Muscle layer of colon (tissue), 2 donors: ENCODE measurements at regions not wholly inside any gene's neighbourhood (a gene's known extent, or its start where the extent isn't known, plus 50 kb on each side); places are given as distances from the start of the nearest gene placed in this dataset.

ENCODE experiments used
- H3K27ac ChIP-seq: one replicate; pipeline ENCODE4 v1.7.0; 2013; ENCODE audit warnings: low read depth, mild to moderate bottlenecking, low read length, moderate library complexity
- H3K27me3 ChIP-seq, 2 donors: one replicate each; pipeline ENCODE4 v1.7.0; 2013; ENCODE audit warnings: low read length in 2 of 2, mild to moderate bottlenecking in 2 of 2; ENCODE audit not compliant: insufficient read depth in 2 of 2, control insufficient read depth in 1 of 2
- H3K36me3 ChIP-seq: one replicate; pipeline ENCODE4 v1.7.0; 2013; ENCODE audit warnings: mild to moderate bottlenecking, low read length; ENCODE audit not compliant: insufficient read depth
- H3K4me1 ChIP-seq: one replicate; pipeline ENCODE4 v1.7.0; 2013; ENCODE audit warnings: mild to moderate bottlenecking, low read length; ENCODE audit not compliant: insufficient read depth
- H3K4me3 ChIP-seq, 2 donors: one replicate each; pipeline ENCODE4 v1.7.0; 2013; ENCODE audit warnings: low read length in 2 of 2, low read depth in 1 of 2, mild to moderate bottlenecking in 1 of 2, moderate library complexity in 1 of 2
- H3K9ac ChIP-seq: one replicate; pipeline ENCODE4 v1.7.0; 2013; ENCODE audit warnings: low read length
- H3K9me3 ChIP-seq: one replicate; pipeline ENCODE4 v1.7.0; 2013; ENCODE audit warnings: mild to moderate bottlenecking, low read length
- donor health status: abdominal sarcoma.
- donor health status: Adenocarcinoma of cecum.

DNA sequence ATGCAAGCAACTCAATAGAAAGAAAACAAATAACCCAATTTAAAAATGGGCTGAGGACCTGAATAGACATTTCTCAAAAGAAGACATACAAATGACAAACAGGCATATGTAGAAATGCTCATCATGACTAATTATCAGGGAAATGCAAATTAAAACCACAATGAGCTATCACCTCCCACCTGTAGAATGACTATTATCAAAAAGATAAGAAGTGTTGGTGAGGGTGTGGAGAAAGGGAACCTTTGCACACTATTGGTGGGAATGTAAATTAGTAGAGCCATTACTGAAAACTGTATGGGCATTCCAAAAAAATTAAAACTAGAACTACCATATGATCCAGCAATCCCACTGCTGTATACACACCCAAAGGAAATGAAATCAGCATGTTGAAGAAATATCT is 212.2 kb downstream of the SUCLA2 start:
- Histone ChIP-seq H3K9ac (no peak overlapping the region), H3K4me1 (no peaks in the 10 kb centered on the region), H3K36me3 (no peaks in the 10 kb centered on the region), H3K9me3 (no peaks in the 10 kb centered on the region), H3K4me3 (no peak overlapping the region), H3K27me3 (no peaks in the 10 kb centered on the region), H3K27ac (no peak overlapping the region)

DNA sequence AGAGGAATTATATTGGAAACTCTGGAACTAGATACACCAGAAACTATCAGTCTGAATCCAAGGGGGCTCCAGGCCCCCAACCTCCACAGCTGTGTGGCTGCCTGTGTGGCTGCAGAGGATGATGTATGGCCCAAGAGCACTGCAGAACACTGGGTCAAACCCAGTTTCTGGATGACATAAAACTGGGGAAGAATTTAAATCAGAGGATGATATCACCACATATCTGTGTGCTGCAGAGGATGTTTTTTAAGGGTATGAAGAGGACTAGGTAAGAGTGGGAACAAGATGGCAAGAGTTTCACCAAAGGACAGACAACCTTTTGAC is 226.4 kb downstream of the SUCLA2 start:
- H3K9ac ChIP-seq = no peak overlapping the region
- no peaks in the 10 kb centered on the region for H3K4me1 ChIP-seq
- no peaks in the 10 kb centered on the region for H3K9me3 ChIP-seq
- no peaks in the 10 kb centered on the region for H3K36me3 ChIP-seq
- H3K4me3 ChIP-seq = no peak overlapping the region
- no peak overlapping the region for H3K27ac ChIP-seq
- H3K27me3 ChIP-seq = no peaks in the 10 kb centered on the region

DNA sequence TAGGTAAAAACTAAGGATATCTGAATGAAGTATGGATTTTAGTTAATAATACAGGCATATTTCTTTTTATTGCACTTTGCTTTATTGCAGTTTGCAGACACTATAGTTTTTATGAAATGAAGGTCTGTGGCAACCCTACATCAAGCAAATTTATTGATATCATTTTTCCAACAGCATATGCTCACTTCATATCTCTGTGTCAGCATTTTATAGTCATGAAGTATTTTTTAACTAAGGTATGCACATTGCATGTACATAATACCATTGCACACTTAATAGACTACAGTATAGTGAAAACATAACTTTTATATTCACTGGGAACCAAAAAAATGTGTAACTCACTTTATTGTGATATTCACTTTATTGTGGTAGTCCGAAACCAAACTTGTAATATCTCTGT is 236.3 kb downstream of the SUCLA2 start:
- Histone ChIP-seq H3K4me1 (no peaks in the 10 kb centered on the region), H3K9me3 (no peaks in the 10 kb centered on the region), H3K9ac (no peak overlapping the region), H3K36me3 (no peaks in the 10 kb centered on the region), H3K4me3 (no peak overlapping the region), H3K27ac (no peak overlapping the region), H3K27me3 (no peaks in the 10 kb centered on the region)

DNA sequence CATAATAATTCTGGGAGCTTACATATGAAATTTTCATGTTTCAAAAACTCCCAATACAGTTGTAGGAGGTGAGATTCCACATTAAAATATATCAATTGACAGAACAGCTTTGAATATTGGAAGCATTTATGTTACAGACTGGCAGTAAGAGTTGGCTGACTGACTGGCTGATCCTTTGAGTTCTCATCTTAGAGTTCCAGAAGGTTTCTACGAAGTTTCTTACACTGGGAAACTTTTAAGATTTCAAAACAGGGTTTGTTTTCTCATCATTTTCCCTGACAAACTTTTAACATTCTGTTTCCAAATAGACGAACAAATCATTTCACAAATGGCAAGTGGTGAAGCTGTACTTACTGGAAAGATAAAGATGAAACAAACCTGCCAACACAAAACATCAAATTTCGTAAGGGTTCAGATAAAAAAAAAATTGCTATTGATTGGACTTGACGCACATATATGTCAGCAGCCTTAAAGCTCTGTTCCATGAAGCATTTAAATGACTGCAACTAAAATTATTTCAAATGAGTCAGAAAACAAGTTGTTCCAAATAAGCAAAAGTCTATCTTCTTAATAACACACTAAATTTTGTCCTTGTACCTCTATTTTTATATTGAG is 243.5 kb downstream of the SUCLA2 start:
- Histone ChIP-seq H3K27ac (no peak overlapping the region), H3K4me1 (no peaks in the 10 kb centered on the region), H3K4me3 (no peak overlapping the region), H3K27me3 (no peaks in the 10 kb centered on the region), H3K9me3 (no peaks in the 10 kb centered on the region), H3K9ac (no peak overlapping the region), H3K36me3 (no peaks in the 10 kb centered on the region)

DNA sequence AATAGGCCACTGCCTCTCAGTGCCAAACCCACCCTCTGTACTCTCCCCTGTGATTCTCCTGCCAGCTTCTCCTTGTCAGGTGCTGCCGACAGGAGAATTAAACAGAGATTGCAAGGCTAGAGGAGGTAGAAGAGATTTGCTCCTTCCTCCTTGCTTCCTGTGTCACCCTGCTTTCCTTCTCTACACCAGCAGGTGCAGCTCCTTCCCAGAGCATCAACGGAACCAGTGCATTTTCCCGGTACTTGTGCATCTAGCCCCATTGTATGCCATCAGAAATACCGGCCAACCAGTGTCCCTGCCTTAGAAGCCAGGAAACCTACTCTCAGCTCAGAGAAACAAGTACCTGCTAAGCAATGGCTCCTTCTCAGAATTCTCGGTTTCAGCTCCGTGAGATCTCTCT is 253.2 kb downstream of the SUCLA2 start:
- no peaks in the 10 kb centered on the region for H3K36me3 ChIP-seq
- H3K9ac ChIP-seq = no peak overlapping the region
- no peaks in the 10 kb centered on the region for H3K4me1 ChIP-seq
- H3K27me3 ChIP-seq = no peaks in the 10 kb centered on the region
- H3K4me3 ChIP-seq = no peak overlapping the region
- no peak overlapping the region for H3K27ac ChIP-seq
- H3K9me3 ChIP-seq = no peaks in the 10 kb centered on the region

DNA sequence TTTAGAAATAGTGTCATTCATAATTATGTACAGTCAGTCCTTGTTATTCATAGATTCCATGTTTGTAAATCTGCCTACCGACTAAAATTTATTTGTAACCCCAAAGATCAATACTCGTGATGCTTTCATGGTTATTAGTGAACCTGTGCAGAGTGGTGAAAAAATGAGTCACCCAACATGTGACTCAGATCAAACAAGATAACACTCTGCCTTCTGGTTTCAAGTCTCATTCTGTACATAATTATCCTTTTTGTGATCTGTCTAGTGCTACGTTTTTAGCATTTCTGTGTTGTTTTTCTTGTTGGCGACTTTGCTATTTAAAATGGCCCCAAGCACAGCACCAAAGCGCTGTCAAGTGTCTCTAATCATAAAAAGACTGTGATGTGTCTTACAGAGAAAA is 274.7 kb downstream of the SUCLA2 start:
- no peaks in the 10 kb centered on the region for H3K4me1 ChIP-seq
- no peak overlapping the region for H3K9ac ChIP-seq
- no peaks in the 10 kb centered on the region for H3K36me3 ChIP-seq
- H3K4me3 ChIP-seq = no peak overlapping the region
- no peaks in the 10 kb centered on the region for H3K9me3 ChIP-seq
- H3K27me3 ChIP-seq = no peaks in the 10 kb centered on the region
- H3K27ac ChIP-seq = no peak overlapping the region

DNA sequence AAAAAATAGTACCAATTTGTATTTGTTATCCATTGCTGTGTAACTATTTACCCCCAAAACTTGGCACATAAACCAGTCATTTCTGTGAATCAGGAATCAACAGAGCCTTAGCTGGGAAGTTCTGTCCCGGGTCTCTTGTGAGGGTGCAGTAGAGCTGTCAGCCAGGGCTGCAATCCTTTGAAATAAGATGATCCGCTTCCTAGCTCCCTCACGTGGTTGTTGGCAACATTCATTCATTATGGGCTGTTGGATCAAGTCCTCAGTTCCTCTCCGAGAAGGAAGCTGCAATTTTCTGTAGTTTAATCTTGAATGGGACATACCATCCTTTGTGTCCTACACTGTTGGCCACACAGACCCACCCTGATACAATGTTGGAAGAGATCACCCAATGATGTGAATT is 277.2 kb downstream of the SUCLA2 start:
- Histone ChIP-seq H3K27me3 (no peaks in the 10 kb centered on the region), H3K9me3 (no peaks in the 10 kb centered on the region), H3K4me3 (no peak overlapping the region), H3K4me1 (no peaks in the 10 kb centered on the region), H3K36me3 (no peaks in the 10 kb centered on the region), H3K27ac (no peak overlapping the region), H3K9ac (no peak overlapping the region)

DNA sequence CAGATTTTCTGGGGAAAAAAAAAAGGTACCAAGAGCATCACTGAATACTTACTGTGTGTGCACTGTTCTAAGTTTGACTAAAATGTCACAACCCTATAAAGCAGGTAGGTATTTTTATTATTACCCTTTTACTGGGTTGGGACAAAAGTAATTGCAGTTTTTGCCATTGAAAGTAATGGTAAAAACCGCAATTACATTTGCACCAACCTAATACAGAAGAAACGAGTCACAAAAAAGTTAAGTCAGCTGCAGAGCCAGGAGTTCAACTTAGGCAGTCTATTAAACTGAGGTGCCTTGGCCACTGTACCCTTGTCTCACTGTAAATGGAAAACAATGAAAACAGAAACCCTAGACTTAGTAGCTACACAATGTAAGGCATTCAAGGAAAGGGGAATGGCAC is 281.9 kb downstream of the SUCLA2 start:
- no peak overlapping the region for H3K27ac ChIP-seq
- H3K4me1 ChIP-seq = no peaks in the 10 kb centered on the region
- H3K9ac ChIP-seq = no peak overlapping the region
- no peak overlapping the region for H3K4me3 ChIP-seq
- no peaks in the 10 kb centered on the region for H3K36me3 ChIP-seq
- H3K27me3 ChIP-seq = no peaks in the 10 kb centered on the region
- H3K9me3 ChIP-seq = no peaks in the 10 kb centered on the region

DNA sequence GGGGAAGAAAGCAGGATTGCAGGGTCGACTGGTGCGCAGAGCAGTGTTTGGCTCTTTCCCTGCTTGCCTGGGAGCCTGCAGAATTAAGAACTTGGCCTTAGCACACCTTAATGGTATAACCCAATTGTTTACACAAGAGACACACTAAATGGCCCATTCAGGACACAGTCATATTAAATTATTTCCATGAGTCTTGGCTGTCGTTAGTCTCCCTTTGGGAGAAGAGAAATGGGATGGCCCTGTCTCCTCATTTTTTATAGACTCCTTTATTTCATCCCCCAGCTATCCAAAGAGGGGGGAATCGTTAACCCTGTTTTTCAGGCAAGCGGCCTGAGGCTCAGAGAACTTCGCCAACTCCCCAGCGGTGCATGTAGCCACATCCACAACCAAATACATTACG is 282.5 kb downstream of the SUCLA2 start:
- Histone ChIP-seq H3K9ac (no peak overlapping the region), H3K27me3 (no peaks in the 10 kb centered on the region), H3K4me1 (no peaks in the 10 kb centered on the region), H3K36me3 (no peaks in the 10 kb centered on the region), H3K9me3 (no peaks in the 10 kb centered on the region), H3K4me3 (no peak overlapping the region), H3K27ac (no peak overlapping the region)

DNA sequence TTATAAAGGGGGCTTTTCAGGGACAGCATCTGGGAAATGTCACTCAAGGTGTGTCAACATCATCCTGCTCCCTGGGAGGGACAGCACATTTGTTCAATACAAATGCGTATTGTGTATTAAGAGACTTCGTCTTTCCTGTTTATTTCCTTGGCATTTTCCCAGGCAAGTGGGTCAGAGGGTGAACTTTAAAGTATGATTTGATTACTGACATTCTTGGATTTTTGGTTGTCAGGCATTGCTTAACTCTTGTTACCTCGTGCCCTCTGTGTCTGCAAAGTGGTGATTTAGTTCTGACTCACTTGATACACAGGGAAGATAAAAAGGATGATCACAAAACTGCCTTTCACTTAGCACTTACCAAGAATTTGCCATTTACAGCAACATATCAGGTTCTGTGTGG is 292.7 kb downstream of the SUCLA2 start:
- Histone ChIP-seq H3K4me1 (no peaks in the 10 kb centered on the region), H3K9ac (no peak overlapping the region), H3K27me3 (no peaks in the 10 kb centered on the region), H3K4me3 (no peak overlapping the region), H3K36me3 (no peaks in the 10 kb centered on the region), H3K27ac (no peak overlapping the region), H3K9me3 (no peaks in the 10 kb centered on the region)

DNA sequence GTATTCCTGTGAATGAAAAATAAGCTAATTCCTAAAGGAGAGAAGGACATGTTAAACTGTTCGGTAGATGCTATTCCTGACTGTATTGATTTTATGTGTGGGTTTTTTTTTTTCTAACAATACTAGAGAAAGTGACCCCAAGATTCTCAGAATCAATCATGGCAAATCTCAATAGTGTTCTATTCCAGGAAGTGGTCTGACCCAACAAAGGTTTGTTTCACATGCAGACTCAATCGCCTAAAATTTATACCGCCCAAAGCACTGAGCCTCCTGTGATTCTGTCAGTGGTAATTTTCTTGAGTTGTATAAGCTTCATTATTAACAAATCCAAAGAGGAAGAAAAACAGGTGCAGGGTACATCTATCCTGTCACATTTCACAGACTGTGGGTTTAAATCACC is 293.7 kb downstream of the SUCLA2 start:
- H3K4me1 ChIP-seq = no peaks in the 10 kb centered on the region
- no peak overlapping the region for H3K27ac ChIP-seq
- H3K4me3 ChIP-seq = no peak overlapping the region
- no peaks in the 10 kb centered on the region for H3K27me3 ChIP-seq
- no peak overlapping the region for H3K9ac ChIP-seq
- no peaks in the 10 kb centered on the region for H3K9me3 ChIP-seq
- no peaks in the 10 kb centered on the region for H3K36me3 ChIP-seq

DNA sequence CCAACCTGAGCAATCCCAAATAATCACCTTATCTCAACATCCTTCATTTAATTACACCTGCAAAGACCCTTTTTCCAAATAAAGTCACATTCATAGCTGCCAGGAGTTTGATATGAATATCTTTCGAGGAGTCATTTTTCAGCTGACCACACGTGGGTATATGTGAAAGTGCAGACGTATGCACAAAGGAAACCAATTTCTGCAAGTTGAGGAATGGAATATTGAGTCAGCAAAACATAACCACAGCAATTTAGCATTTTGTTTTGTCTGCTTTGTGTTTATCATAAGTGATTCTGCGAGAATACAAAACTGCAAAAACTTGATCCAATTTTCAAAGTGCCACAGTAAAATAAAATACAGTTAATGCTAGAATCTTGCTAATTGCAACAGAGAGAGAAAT is 295.9 kb downstream of the SUCLA2 start:
- Histone ChIP-seq H3K9me3 (no peaks in the 10 kb centered on the region), H3K9ac (no peak overlapping the region), H3K27ac (no peak overlapping the region), H3K36me3 (no peaks in the 10 kb centered on the region), H3K27me3 (no peaks in the 10 kb centered on the region), H3K4me1 (no peaks in the 10 kb centered on the region), H3K4me3 (no peak overlapping the region)
